Esophagus mucosa (tissue), 1 donor: ENCODE measurements at regions not wholly inside any gene's neighbourhood (a gene's known extent, or its start where the extent isn't known, plus 50 kb on each side); places are given as distances from the start of the nearest gene placed in this dataset.

Experiments used
- ATAC-seq: fragments of 200-7000 bp; cut with Tn5 transposase; one replicate; pipeline ENCODE4 v1.9.1; 2020
- donor health status: DM: yes; HTN: yes; CAD: no.

- no peak for ATAC-seq
Observed at GRCh38 chr9:23447944-23448343, 378.1 kb downstream of the ELAVL2 start.

DNA sequence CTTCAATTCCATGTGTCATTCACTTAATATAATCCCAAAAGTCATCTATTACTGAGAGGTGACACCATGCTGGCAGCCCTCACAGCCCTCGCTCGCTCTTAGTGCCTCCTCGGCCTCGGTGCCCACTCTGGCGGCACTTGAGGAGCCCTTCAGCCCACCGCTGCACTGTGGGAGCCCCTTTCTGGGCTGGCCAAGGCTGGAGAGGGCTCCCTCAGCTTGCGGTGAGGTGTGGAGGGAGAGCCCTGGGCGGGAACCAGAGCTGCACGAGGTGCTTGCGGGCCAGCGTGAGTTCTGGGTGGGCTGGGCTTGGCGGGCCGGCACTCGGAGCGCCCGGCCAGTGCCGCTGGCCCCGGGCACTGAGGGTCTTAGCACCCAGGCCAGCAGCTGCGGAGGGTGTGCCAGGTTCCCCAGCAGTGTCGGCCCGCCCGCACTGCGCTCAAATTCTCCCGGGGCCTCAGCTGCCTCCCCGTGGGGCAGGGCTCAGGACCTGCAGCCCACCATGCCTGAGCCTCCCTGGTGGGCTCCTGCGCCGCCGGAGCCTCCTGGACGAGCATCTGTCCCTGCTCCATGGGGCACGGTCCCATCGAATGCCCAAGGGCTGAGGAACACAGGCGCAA is 374.1 kb downstream of the ELAVL2 start:
- no peak for ATAC-seq

GRCh38 chr9:23464275-23464674 is 361.8 kb downstream of the ELAVL2 start:
- ATAC-seq: no peak

DNA sequence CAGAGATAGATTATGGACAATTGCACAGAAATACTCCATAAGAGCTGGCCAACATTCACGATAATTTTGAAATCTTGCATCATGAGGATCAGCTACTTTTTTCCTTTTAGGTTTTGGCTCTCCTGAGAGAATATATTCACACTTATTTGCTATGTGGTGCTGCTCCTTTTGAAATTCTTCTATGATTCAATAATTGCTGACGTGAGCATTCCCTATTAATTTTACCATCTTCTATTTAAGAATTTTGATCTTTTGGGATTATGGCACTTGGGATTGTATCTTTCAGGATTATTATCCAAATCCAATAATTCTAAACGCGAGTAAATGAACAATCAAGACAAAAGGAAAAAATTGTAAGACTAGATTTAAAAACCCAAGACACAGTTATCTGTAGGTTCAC is 358.8 kb downstream of the ELAVL2 start:
- no peak for ATAC-seq

GRCh38 chr9:23477908-23478307 is 348.1 kb downstream of the ELAVL2 start:
- no peak for ATAC-seq

- no peak for ATAC-seq
Observed at GRCh38 chr9:23483566-23483965, 342.5 kb downstream of the ELAVL2 start.

- peak; percentile 80 for ATAC-seq
Observed at GRCh38 chr9:23492126-23493002, 333.7 kb downstream of the ELAVL2 start.

- no peak for ATAC-seq
Observed at GRCh38 chr9:23493219-23493618, 332.8 kb downstream of the ELAVL2 start.

DNA sequence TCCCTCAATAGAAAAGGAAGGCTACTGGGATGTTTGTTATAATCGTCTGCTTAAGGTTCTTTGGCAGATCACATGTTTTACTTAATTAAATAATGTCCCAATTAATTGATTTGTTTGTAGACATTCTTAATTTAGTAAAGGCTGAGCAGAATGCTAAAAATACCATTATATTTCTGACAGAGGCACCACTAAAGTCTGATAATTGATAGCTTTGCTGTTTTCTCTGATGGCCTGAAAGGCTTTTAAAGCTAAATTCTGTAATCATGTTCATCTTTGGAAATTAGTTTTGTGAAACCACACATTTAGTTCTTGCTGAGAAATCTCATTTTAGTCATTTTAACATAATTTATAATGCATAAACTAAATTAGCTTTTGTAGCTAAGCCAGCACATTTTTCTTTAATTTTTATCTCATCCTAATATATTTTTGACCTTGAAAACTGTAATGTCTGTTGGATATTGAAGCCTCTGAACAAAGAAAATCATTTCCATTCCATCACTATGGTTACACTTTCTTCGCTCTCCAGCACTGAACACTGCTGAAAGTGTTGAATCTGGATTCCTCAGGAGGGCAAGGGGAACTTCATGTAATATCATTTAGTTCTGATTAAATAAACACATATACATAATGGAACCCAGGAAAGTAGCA is 329.4 kb downstream of the ELAVL2 start:
- no peak for ATAC-seq

DNA sequence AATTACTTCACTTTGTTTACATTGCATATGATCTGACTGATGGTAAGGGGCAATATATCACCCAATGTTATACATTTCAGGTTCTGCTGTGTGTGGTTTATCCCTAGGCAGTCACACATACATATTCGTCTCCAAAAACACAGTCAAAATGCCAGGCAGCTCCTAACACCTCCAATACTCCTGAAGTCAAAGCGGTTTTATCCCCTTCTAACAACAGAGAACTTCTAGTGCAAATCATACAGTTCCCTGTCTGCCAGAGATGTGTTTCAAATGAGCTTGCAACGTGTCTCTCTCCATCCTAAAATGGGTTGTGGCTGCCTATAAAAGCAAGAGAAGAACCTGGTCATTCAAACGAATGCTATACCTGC is 328.9 kb downstream of the ELAVL2 start:
- no peak for ATAC-seq

DNA sequence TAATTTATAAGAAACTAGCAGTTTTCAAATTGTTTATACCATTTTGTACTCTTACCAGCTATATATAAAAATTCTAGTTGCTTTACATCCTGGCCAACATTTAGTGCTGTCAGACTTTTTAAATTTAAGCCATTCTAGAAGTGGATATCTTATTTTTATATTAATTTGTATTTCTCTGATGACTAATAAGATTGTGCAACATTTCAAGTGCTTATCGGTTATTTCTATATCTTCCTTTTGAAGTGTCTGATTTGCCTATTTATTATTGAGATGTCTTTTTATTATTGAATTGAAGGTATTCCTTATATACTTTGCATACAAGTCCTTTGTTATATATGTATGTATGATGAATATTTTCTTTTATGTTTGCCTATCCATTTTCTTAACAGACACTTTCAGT is 324.0 kb downstream of the ELAVL2 start:
- ATAC-seq: no peak

DNA sequence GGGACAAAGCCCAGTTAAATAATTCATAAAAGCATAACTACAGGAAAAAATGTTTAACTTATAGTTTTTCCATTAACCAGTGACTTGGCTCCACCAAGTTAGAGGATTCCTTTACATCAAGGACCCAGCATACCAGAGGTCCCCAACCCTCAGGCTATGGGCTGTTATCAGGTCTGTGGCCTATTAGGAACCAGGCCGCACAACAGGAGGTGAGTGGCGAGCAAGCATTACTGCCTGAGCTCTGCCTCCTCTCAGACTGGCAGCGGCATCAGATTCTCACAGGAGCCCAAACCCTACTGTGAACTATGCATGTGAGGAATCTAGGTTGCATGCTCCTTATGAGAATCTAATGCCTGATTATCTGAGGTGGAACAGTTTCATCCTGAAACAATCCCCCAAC is 303.1 kb downstream of the ELAVL2 start:
- ATAC-seq: no peak

DNA sequence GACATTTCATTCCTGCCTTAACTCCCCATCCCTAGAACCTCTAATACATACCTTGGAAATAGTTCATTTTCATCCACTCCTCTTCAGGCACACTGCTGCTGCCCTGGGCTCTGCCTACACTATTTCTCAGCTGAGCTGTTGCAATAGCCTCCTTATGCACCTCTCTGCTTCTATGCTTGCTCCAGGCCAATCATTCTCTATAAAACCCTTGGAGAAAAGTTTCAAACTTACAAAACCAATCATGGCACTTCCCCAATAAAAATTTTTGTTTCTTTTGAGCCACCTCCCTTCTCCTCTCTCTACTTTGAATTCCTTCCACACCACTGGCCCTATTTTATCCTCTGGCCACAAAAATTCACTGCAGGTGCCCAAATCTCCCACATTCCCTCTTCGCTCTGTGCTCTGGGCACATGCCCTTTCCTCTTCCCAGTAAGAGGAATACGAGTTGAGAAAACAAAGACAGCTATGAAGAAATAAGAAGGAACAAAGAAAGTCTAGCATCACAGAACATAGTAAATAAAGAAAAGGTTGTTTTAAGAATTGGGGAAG is 301.4 kb downstream of the ELAVL2 start:
- no peak for ATAC-seq

- no peak for ATAC-seq
Observed at GRCh38 chr9:23526806-23527205, 299.2 kb downstream of the ELAVL2 start.

DNA sequence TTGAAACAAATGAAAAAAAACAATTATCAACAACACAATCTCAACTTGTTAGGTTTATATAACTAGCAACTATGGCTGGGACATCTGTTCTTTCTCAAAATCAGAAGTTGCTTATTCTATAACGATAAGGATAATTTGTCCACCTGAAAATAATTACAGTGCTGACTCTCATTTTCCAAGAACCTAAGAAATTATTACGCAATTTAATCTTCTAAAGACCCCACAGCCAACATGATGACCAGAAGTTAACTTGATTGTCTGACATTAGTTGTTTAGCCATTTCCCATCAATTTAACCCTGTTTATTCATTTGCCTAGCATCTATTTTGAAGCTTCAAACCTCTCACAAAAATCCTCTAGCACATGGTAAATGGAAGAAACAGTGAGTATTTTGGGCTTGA is 293.8 kb downstream of the ELAVL2 start:
- no peak for ATAC-seq

GRCh38 chr9:23537192-23538066 is 288.6 kb downstream of the ELAVL2 start:
- ATAC-seq: no peak

DNA sequence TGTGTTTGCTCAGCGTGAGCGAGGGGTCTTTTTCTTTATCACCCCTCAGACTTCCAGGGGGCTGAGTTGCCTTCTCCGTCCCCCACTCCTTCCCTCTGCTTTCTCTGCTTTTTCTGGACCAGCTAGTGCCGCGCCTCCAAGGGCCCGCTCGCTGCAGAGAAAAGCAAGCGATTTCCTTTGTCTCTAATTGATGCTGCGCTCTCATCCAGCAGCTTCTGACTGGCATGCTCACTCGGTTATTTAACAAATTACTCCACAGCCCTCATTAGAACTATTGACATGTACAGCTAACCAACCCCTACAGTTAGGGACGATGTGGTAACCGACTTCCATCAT is 288.0 kb downstream of the ELAVL2 start:
- ATAC-seq: no peak

DNA sequence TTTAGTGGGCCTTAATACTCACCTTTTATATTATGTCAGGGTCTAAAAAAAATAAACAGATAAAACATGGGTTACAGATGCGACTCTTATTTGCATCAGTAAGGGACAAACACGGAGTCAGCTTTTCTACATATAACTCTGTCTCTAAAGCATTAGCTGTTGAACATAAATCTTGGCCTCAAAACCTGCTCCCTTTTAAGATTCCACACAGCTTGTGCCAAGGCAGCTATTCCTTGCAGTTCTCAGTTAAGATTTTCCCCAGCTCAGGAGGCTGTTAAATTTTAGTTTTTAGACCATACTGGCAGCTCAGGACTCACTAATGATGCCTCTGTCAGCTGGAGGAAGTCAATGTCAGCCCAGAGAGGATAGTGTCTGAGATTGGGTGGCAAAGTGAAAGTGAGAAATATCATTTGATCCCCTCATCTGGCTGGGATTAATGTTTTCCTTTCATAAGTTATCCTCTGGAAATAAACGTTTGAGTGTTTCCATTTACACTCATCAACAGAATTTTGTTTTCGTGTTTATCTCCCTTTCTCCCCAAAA is 287.5 kb downstream of the ELAVL2 start:
- no peak for ATAC-seq

- no peak for ATAC-seq
Observed at GRCh38 chr9:23539311-23539710, 286.7 kb downstream of the ELAVL2 start.

GRCh38 chr9:23541976-23542375 is 284.1 kb downstream of the ELAVL2 start:
- ATAC-seq: no peak

GRCh38 chr9:23542438-23542837 is 283.6 kb downstream of the ELAVL2 start:
- ATAC-seq: no peak

- no peak for ATAC-seq
Observed at GRCh38 chr9:23542927-23543326, 283.1 kb downstream of the ELAVL2 start.
